H1 (cell line): ENCODE measurements at regions not wholly inside any gene's neighbourhood (a gene's known extent, or its start where the extent isn't known, plus 50 kb on each side); places are given as distances from the start of the nearest gene placed in this dataset.
A peak's percentile ranks its signal among the peaks of the same experiment; 100 is the strongest.

Source experiments
- CHD2 ChIP-seq: IDR thresholded peaks from 2 replicates; pipeline ENCODE4 v1.6.1; 2012; ENCODE audit warnings: low read length, improper control_type of control experiment
- GTF2F1 ChIP-seq: IDR thresholded peaks from 2 replicates; pipeline ENCODE4 v1.6.1; 2012; ENCODE audit warnings: low read depth, low read length, improper control_type of control experiment, borderline replicate concordance
- JUND ChIP-seq: IDR thresholded peaks from 2 replicates; pipeline ENCODE4 v1.6.1; 2011; ENCODE audit warnings: mild to moderate bottlenecking, improper control_type of control experiment, low read length
- MAFK ChIP-seq: IDR thresholded peaks from 2 replicates; pipeline ENCODE4 v1.6.1; 2012; ENCODE audit warnings: low read depth, mild to moderate bottlenecking, improper control_type of control experiment, low read length
- NANOG ChIP-seq: IDR thresholded peaks from 2 replicates; pipeline ENCODE4 v1.6.1; 2011; ENCODE audit warnings: low read length, low read depth, mild to moderate bottlenecking, inconsistent platforms; ENCODE audit not compliant: insufficient read depth, poor library complexity, severe bottlenecking
- POLR2A ChIP-seq, 2 experiments: IDR thresholded peaks; 1 replicate in 1 of 2; 2 replicates in 1 of 2; pipeline ENCODE4 v1.6.1; 2011; ENCODE audit warnings: low read depth in 2 of 2, low read length in 2 of 2, mild to moderate bottlenecking in 2 of 2; ENCODE audit errors: control extremely low read depth in 1 of 2
- POLR2AphosphoS5 ChIP-seq: IDR thresholded peaks from 2 replicates; pipeline ENCODE4 v1.6.1; 2011; ENCODE audit warnings: low read depth, low read length
- RAD21 ChIP-seq, 2 experiments: IDR thresholded peaks in 1 of 2; conservative IDR thresholded peaks in 1 of 2; 2 replicates each; pipeline ENCODE4 v1.6.1; 2011; ENCODE audit warnings: low read depth in 2 of 2, low read length in 2 of 2, improper control_type of control experiment in 1 of 2, inconsistent platforms in 1 of 2, mild to moderate bottlenecking in 1 of 2, moderate library complexity in 1 of 2
- SIX5 ChIP-seq: IDR thresholded peaks from 2 replicates; pipeline ENCODE4 v1.6.1; 2011; ENCODE audit warnings: mild to moderate bottlenecking, low read depth, low read length
- SP1 ChIP-seq: IDR thresholded peaks from 2 replicates; pipeline ENCODE4 v1.6.1; 2011; ENCODE audit warnings: low read depth, low read length
- TF ChIP-seq, protein P1 (sequence below): fragments of 300-600 bp; sonication (generic); IDR thresholded peaks from 2 replicates; pipeline ENCODE4 v1.7.1; 2012; ENCODE audit warnings: low read length, moderate library complexity, mild to moderate bottlenecking, inconsistent platforms; ENCODE audit not compliant: insufficient replicate concordance

DNA sequence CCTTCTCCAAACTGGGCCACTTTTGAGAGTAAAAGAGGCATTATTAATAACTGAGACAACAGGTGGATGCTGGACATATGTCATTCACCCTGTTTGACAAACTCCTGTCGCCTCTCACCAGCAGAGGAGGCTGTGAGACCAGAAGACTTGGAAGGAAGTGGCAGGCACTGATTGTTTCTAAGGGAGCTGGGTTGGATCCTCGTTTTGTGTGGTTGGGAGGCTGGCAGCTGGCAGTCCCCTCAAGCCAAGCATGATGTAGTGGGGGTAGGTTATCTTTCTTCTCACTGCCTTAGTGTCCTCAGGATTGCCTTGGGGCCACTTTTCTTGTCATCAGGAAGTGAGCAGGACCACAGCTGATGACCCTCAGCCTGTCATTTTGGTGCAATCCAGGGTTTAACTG lies 86.5 kb upstream of the KCNJ15 start (continued):
- TF ChIP-seq, protein P1, sequence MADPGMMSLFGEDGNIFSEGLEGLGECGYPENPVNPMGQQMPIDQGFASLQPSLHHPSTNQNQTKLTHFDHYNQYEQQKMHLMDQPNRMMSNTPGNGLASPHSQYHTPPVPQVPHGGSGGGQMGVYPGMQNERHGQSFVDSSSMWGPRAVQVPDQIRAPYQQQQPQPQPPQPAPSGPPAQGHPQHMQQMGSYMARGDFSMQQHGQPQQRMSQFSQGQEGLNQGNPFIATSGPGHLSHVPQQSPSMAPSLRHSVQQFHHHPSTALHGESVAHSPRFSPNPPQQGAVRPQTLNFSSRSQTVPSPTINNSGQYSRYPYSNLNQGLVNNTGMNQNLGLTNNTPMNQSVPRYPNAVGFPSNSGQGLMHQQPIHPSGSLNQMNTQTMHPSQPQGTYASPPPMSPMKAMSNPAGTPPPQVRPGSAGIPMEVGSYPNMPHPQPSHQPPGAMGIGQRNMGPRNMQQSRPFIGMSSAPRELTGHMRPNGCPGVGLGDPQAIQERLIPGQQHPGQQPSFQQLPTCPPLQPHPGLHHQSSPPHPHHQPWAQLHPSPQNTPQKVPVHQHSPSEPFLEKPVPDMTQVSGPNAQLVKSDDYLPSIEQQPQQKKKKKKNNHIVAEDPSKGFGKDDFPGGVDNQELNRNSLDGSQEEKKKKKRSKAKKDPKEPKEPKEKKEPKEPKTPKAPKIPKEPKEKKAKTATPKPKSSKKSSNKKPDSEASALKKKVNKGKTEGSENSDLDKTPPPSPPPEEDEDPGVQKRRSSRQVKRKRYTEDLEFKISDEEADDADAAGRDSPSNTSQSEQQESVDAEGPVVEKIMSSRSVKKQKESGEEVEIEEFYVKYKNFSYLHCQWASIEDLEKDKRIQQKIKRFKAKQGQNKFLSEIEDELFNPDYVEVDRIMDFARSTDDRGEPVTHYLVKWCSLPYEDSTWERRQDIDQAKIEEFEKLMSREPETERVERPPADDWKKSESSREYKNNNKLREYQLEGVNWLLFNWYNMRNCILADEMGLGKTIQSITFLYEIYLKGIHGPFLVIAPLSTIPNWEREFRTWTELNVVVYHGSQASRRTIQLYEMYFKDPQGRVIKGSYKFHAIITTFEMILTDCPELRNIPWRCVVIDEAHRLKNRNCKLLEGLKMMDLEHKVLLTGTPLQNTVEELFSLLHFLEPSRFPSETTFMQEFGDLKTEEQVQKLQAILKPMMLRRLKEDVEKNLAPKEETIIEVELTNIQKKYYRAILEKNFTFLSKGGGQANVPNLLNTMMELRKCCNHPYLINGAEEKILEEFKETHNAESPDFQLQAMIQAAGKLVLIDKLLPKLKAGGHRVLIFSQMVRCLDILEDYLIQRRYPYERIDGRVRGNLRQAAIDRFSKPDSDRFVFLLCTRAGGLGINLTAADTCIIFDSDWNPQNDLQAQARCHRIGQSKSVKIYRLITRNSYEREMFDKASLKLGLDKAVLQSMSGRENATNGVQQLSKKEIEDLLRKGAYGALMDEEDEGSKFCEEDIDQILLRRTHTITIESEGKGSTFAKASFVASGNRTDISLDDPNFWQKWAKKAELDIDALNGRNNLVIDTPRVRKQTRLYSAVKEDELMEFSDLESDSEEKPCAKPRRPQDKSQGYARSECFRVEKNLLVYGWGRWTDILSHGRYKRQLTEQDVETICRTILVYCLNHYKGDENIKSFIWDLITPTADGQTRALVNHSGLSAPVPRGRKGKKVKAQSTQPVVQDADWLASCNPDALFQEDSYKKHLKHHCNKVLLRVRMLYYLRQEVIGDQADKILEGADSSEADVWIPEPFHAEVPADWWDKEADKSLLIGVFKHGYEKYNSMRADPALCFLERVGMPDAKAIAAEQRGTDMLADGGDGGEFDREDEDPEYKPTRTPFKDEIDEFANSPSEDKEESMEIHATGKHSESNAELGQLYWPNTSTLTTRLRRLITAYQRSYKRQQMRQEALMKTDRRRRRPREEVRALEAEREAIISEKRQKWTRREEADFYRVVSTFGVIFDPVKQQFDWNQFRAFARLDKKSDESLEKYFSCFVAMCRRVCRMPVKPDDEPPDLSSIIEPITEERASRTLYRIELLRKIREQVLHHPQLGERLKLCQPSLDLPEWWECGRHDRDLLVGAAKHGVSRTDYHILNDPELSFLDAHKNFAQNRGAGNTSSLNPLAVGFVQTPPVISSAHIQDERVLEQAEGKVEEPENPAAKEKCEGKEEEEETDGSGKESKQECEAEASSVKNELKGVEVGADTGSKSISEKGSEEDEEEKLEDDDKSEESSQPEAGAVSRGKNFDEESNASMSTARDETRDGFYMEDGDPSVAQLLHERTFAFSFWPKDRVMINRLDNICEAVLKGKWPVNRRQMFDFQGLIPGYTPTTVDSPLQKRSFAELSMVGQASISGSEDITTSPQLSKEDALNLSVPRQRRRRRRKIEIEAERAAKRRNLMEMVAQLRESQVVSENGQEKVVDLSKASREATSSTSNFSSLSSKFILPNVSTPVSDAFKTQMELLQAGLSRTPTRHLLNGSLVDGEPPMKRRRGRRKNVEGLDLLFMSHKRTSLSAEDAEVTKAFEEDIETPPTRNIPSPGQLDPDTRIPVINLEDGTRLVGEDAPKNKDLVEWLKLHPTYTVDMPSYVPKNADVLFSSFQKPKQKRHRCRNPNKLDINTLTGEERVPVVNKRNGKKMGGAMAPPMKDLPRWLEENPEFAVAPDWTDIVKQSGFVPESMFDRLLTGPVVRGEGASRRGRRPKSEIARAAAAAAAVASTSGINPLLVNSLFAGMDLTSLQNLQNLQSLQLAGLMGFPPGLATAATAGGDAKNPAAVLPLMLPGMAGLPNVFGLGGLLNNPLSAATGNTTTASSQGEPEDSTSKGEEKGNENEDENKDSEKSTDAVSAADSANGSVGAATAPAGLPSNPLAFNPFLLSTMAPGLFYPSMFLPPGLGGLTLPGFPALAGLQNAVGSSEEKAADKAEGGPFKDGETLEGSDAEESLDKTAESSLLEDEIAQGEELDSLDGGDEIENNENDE: no peak
- no peak for TF ChIP-seq MAFK
- no peak for TF ChIP-seq POLR2A (IDR thresholded peaks at IDR 0.05; ENCODE audit: control extremely low read depth in 1 of 2, low read depth in 2 of 2, low read length in 2 of 2)
- no peak for TF ChIP-seq CHD2
- TF ChIP-seq RAD21 (IDR thresholded peaks at IDR 0.05 in 1 of 2, conservative IDR thresholded peaks at IDR 0.05 in 1 of 2; ENCODE audit: low read depth in 2 of 2, low read length in 2 of 2): peak; percentile 92 to 95
- TF ChIP-seq JUND: no peak
- no peak for TF ChIP-seq GTF2F1
- no peak for TF ChIP-seq SP1
- TF ChIP-seq POLR2AphosphoS5: no peak
- no peak for TF ChIP-seq NANOG
- TF ChIP-seq SIX5: no peak
